ENCODE measurements at regions not wholly inside any gene's neighbourhood (a gene's known extent, or its start where the extent isn't known, plus 50 kb on each side); places are given as distances from the start of the nearest gene placed in this dataset.

DNA sequence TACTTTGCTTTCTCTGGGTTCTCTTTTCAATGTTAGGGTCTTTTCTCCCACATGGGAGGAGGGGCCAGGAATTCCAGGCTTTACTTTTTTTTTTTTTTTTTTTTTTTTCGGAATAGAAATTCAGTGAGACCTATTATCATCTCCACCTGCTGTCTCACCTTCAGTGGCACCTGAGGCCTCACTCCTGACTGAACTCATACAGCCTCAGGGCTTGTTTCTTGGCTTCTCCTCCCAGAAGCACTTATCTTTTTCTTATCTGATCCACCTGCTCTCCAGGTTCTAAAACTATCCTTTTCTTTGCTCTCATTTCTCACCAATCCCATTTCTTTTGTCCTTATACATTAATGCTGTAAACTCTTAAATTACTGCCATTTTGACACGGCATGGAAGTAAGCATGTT is 117.3 kb upstream of the PPP3CA start:
- Histone ChIP-seq H3K27ac (ENCODE audit: low read length) (no peak overlapping the region), H4K20me1 (ENCODE audit: insufficient read depth, low read length) (no peaks in the 10 kb centered on the region), H3K9ac (ENCODE audit: low read depth, low read length) (no peak overlapping the region), H3K9me3 (ENCODE audit: insufficient read depth, low read length, severe bottlenecking) (no peaks in the 10 kb centered on the region), H3K4me3 (ENCODE audit: low read depth in 1 of 2, low read length in 2 of 2) (no peak overlapping the region), H3K36me3 (ENCODE audit: insufficient read depth, low read length) (no peaks in the 10 kb centered on the region), H2AFZ (ENCODE audit: low read depth, low read length) (no peak overlapping the region), H3K4me1 (ENCODE audit: insufficient read depth, low read length) (no peaks in the 10 kb centered on the region), H3K27me3 (ENCODE audit: insufficient read depth, low read length, poor library complexity) (no peaks in the 10 kb centered on the region), H3K79me2 (ENCODE audit: insufficient read depth, low read length) (no peaks in the 10 kb centered on the region), H3K4me2 (ENCODE audit: insufficient read depth, low read length) (no peak overlapping the region)
- ATAC-seq (ENCODE audit: insufficient read depth, low read depth), result no peak
- DNase-seq, result no peak
- no peak for TF ChIP-seq EZH2 (IDR thresholded peaks at IDR 0.05; ENCODE audit: borderline replicate concordance, low read depth, low read length, severe bottlenecking)
- TF ChIP-seq, protein P1, sequence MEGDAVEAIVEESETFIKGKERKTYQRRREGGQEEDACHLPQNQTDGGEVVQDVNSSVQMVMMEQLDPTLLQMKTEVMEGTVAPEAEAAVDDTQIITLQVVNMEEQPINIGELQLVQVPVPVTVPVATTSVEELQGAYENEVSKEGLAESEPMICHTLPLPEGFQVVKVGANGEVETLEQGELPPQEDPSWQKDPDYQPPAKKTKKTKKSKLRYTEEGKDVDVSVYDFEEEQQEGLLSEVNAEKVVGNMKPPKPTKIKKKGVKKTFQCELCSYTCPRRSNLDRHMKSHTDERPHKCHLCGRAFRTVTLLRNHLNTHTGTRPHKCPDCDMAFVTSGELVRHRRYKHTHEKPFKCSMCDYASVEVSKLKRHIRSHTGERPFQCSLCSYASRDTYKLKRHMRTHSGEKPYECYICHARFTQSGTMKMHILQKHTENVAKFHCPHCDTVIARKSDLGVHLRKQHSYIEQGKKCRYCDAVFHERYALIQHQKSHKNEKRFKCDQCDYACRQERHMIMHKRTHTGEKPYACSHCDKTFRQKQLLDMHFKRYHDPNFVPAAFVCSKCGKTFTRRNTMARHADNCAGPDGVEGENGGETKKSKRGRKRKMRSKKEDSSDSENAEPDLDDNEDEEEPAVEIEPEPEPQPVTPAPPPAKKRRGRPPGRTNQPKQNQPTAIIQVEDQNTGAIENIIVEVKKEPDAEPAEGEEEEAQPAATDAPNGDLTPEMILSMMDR (IDR thresholded peaks at IDR 0.05; ENCODE audit: borderline replicate concordance, extremely low read depth, low read length, poor library complexity, severe bottlenecking), result no peak

- H4K20me1 ChIP-seq (ENCODE audit: insufficient read depth, low read length), result no peaks in the 10 kb centered on the region
- no peak overlapping the region for H3K4me3 ChIP-seq (ENCODE audit: low read depth in 1 of 2, low read length in 2 of 2)
- no peak overlapping the region for H2AFZ ChIP-seq (ENCODE audit: low read depth, low read length)
- H3K9me3 ChIP-seq (ENCODE audit: insufficient read depth, low read length, severe bottlenecking), result peaks cover 4% of the 10 kb centered on the region
- no peaks in the 10 kb centered on the region for H3K27me3 ChIP-seq (ENCODE audit: insufficient read depth, low read length, poor library complexity)
- H3K79me2 ChIP-seq (ENCODE audit: insufficient read depth, low read length), result no peaks in the 10 kb centered on the region
- no peak for TF ChIP-seq EZH2 (IDR thresholded peaks at IDR 0.05; ENCODE audit: borderline replicate concordance, low read depth, low read length, severe bottlenecking)
- TF ChIP-seq, protein P1 (IDR thresholded peaks at IDR 0.05; ENCODE audit: borderline replicate concordance, extremely low read depth, low read length, poor library complexity, severe bottlenecking), result no peak
- H3K27ac ChIP-seq (ENCODE audit: low read length), result no peak overlapping the region
- no peak for ATAC-seq (ENCODE audit: insufficient read depth, low read depth)
- H3K9ac ChIP-seq (ENCODE audit: low read depth, low read length), result no peak overlapping the region
- no peaks in the 10 kb centered on the region for H3K36me3 ChIP-seq (ENCODE audit: insufficient read depth, low read length)
- no peak overlapping the region for H3K4me2 ChIP-seq (ENCODE audit: insufficient read depth, low read length)
- no peak for DNase-seq
- H3K4me1 ChIP-seq (ENCODE audit: insufficient read depth, low read length), result no peaks in the 10 kb centered on the region
Measured at GRCh38 chr4:101458914-101459313, 111.6 kb upstream of the PPP3CA start.

DNA sequence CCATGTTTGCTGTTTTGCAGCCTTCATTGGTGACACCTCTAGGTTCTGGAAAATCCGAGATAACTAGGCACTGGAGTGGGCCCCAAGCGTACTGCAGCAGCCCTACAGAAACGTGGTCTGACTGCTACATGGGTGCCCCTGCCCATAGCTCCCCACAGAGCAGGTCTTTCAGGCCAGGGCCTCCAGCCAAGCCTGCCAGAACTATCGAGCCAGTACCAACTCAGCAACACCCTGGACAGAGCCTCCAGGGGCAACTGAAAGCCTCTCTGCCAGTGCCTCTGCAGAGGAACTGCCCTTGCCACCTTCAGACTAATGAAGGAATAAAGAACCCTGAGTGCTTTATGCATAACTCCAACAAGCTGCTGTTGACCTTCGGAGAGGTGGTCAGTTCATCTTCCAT is 111.1 kb upstream of the PPP3CA start:
- no peak for DNase-seq
- TF ChIP-seq EZH2 (IDR thresholded peaks at IDR 0.05; ENCODE audit: borderline replicate concordance, low read depth, low read length, severe bottlenecking), result no peak
- TF ChIP-seq, protein P1 (IDR thresholded peaks at IDR 0.05; ENCODE audit: borderline replicate concordance, extremely low read depth, low read length, poor library complexity, severe bottlenecking), result no peak
- no peaks in the 10 kb centered on the region for H3K79me2 ChIP-seq (ENCODE audit: insufficient read depth, low read length)
- no peak for ATAC-seq (ENCODE audit: insufficient read depth, low read depth)
- H3K36me3 ChIP-seq (ENCODE audit: insufficient read depth, low read length), result no peaks in the 10 kb centered on the region
- H3K27ac ChIP-seq (ENCODE audit: low read length), result no peak overlapping the region
- no peak overlapping the region for H3K9ac ChIP-seq (ENCODE audit: low read depth, low read length)
- H3K4me3 ChIP-seq (ENCODE audit: low read depth in 1 of 2, low read length in 2 of 2), result no peak overlapping the region
- H3K4me1 ChIP-seq (ENCODE audit: insufficient read depth, low read length), result no peaks in the 10 kb centered on the region
- peaks cover 4% of the 10 kb centered on the region for H3K9me3 ChIP-seq (ENCODE audit: insufficient read depth, low read length, severe bottlenecking)
- no peak overlapping the region for H2AFZ ChIP-seq (ENCODE audit: low read depth, low read length)
- no peaks in the 10 kb centered on the region for H3K27me3 ChIP-seq (ENCODE audit: insufficient read depth, low read length, poor library complexity)
- H4K20me1 ChIP-seq (ENCODE audit: insufficient read depth, low read length), result no peaks in the 10 kb centered on the region
- no peak overlapping the region for H3K4me2 ChIP-seq (ENCODE audit: insufficient read depth, low read length)

DNA sequence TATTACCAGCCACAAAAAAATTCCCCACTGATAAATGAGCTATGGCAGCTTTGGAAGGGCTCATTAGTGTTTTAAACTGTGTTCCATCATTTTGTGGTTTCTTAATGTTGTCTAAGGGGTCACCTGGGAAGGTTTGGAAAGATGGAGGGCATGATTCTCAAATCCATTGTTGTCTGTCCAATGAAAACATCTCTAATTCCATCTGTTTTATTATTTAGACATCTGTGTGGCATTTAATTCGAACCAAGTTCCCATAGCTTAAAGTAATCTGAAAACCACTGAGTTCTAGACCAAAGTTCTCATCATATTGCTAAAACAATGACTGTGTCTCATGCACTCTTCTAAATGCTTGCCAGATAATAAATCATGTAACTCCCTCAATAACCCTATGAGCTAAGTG is 103.8 kb upstream of the PPP3CA start:
- Histone ChIP-seq H3K36me3 (ENCODE audit: insufficient read depth, low read length) (no peaks in the 10 kb centered on the region), H3K4me2 (ENCODE audit: insufficient read depth, low read length) (no peak overlapping the region), H3K4me1 (ENCODE audit: insufficient read depth, low read length) (no peaks in the 10 kb centered on the region), H3K79me2 (ENCODE audit: insufficient read depth, low read length) (no peaks in the 10 kb centered on the region), H3K9ac (ENCODE audit: low read depth, low read length) (no peak overlapping the region), H2AFZ (ENCODE audit: low read depth, low read length) (no peak overlapping the region), H3K27me3 (ENCODE audit: insufficient read depth, low read length, poor library complexity) (no peaks in the 10 kb centered on the region), H3K9me3 (ENCODE audit: insufficient read depth, low read length, severe bottlenecking) (no peaks in the 10 kb centered on the region), H4K20me1 (ENCODE audit: insufficient read depth, low read length) (no peaks in the 10 kb centered on the region), H3K27ac (ENCODE audit: low read length) (no peak overlapping the region), H3K4me3 (ENCODE audit: low read depth in 1 of 2, low read length in 2 of 2) (no peak overlapping the region)
- ATAC-seq (ENCODE audit: insufficient read depth, low read depth) (no peak), DNase-seq (no peak)
- TF ChIP-seq, protein P1 (IDR thresholded peaks at IDR 0.05; ENCODE audit: borderline replicate concordance, extremely low read depth, low read length, poor library complexity, severe bottlenecking), result no peak
- no peak for TF ChIP-seq EZH2 (IDR thresholded peaks at IDR 0.05; ENCODE audit: borderline replicate concordance, low read depth, low read length, severe bottlenecking)
